GM12878 (cell line): ENCODE measurements at regions not wholly inside any gene's neighbourhood (a gene's known extent, or its start where the extent isn't known, plus 50 kb on each side); places are given as distances from the start of the nearest gene placed in this dataset.

ENCODE experiments used
- ATAC-seq: fragments of 200-7000 bp; cut with Tn5 transposase; 3 replicates; pipeline ENCODE4 v1.9.1; 2020; ENCODE audit warnings: mild to moderate bottlenecking, moderate library complexity
- BruUV-seq: library from RNA; stranded (reverse); fragments of 400-500 nt; replicated peaks from 2 replicates; lab custom pipeline; 2021; lab: Mats Ljungman, UMichigan
- CTCF ChIA-PET: fragments of 300-600 bp; sonication (Branson Sonifier 250); formaldehyde crosslinking; extraction: SDS; loops from one replicate; lab custom pipeline; 2021; ENCODE audit warnings: inconsistent platforms; lab: Yijun Ruan, JAX
- POLR2A ChIA-PET: fragments of 350-600 bp; formaldehyde crosslinking; extraction: SDS; loops from one replicate; lab custom pipeline; 2021; ENCODE audit warnings: inconsistent platforms; lab: Charles Lee
- RAD21 ChIA-PET: fragments of 300-600 bp; sonication (Branson Sonifier 250); formaldehyde crosslinking; loops from one replicate; lab custom pipeline; 2023; ENCODE audit warnings: antibody characterized with exemption; ENCODE audit not compliant: unreplicated experiment; lab: Charles Lee
- SMC1A ChIA-PET: fragments of 300-600 bp; sonication (Branson Sonifier 250); formaldehyde crosslinking; loops from one replicate; lab custom pipeline; 2023; ENCODE audit not compliant: unreplicated experiment, uncharacterized antibody; lab: Charles Lee
- DNase-seq: peaks from one replicate; pipeline ENCODE4 v3.0.0-alpha.2; 2011; ENCODE audit warnings: low read depth, low spot score
- FAIRE-seq: peaks from 3 replicates; lab custom pipeline; 2011; peaks lifted over from hg19 to GRCh38; lab: Jason Lieb, UNC
- H2AFZ ChIP-seq: 2 replicates; pipeline ENCODE4 v1.6.0; 2011; ENCODE audit warnings: low read depth, low read length, control low read depth; ENCODE audit not compliant: control insufficient read depth
- H3K27ac ChIP-seq: 2 replicates; pipeline ENCODE4 v1.5.1; 2011; ENCODE audit warnings: control low read depth; ENCODE audit not compliant: control insufficient read depth, insufficient read depth
- H3K27me3 ChIP-seq, 2 experiments: replicated peaks in 1 of 2; 2 replicates each; pipeline versions ENCODE4 v1.6.0 to v1.6.1; 2011; ENCODE audit warnings: low read length in 1 of 2; ENCODE audit not compliant: control insufficient read depth in 2 of 2, insufficient read depth in 2 of 2
- H3K36me3 ChIP-seq, 2 experiments: 2 replicates each; pipeline ENCODE4 v1.5.1; 2011; ENCODE audit warnings: low read length in 1 of 2; ENCODE audit not compliant: control insufficient read depth in 2 of 2, insufficient read depth in 2 of 2
- H3K4me1 ChIP-seq: 2 replicates; pipeline ENCODE4 v1.6.1; 2011; ENCODE audit warnings: mild to moderate bottlenecking, low read length, moderate library complexity, mixed read lengths; ENCODE audit not compliant: control insufficient read depth, insufficient read depth
- H3K4me2 ChIP-seq: 2 replicates; pipeline ENCODE4 v1.6.0; 2011; ENCODE audit warnings: control low read depth; ENCODE audit not compliant: control insufficient read depth, insufficient read depth
- H3K4me3 ChIP-seq: fragments of 200-600 bp; sonication (generic); 2 replicates; pipeline ENCODE4 v1.5.1; 2016
- H3K79me2 ChIP-seq: 2 replicates; pipeline ENCODE4 v1.6.0; 2011; ENCODE audit warnings: low read length; ENCODE audit not compliant: control insufficient read depth, insufficient read depth
- H3K9ac ChIP-seq: 2 replicates; pipeline ENCODE4 v1.8.0; 2011; ENCODE audit warnings: low read length, control low read depth, mixed read lengths; ENCODE audit not compliant: control insufficient read depth, insufficient read depth
- H3K9me3 ChIP-seq: replicated peaks from 3 replicates; pipeline ENCODE4 v1.5.1; 2011; ENCODE audit warnings: mild to moderate bottlenecking, low read length; ENCODE audit not compliant: control insufficient read depth, insufficient read depth
- H4K20me1 ChIP-seq: 2 replicates; pipeline ENCODE4 v1.6.0; 2011; ENCODE audit not compliant: control insufficient read depth, insufficient read depth
- BACH1 ChIP-seq: fragments of 450-650 bp; IDR thresholded peaks from 2 replicates; pipeline ENCODE4 v1.6.1; 2017; ENCODE audit warnings: mild to moderate bottlenecking, borderline replicate concordance
- BCL11A ChIP-seq: IDR thresholded peaks from 2 replicates; pipeline ENCODE4 v1.6.1; 2011; ENCODE audit warnings: low read depth, low read length
- BRCA1 ChIP-seq: IDR thresholded peaks from 2 replicates; pipeline ENCODE4 v1.6.1; 2011; ENCODE audit warnings: low read depth, low read length, improper control_type of control experiment
- CBX5 ChIP-seq: sonication (generic); IDR thresholded peaks from 2 replicates; pipeline ENCODE4 v1.6.1; 2016; ENCODE audit warnings: low read depth, moderate library complexity, mild to moderate bottlenecking, inconsistent platforms
- DPF2 ChIP-seq: fragments of 450-650 bp; IDR thresholded peaks from 2 replicates; pipeline ENCODE4 v1.6.1; 2017; ENCODE audit warnings: mild to moderate bottlenecking
- EED ChIP-seq: sonication (generic); IDR thresholded peaks from 2 replicates; pipeline ENCODE4 v1.6.1; 2016; ENCODE audit warnings: antibody characterized with exemption, low read depth
- EZH2 ChIP-seq: IDR thresholded peaks from 2 replicates; pipeline ENCODE4 v1.6.1; 2012; ENCODE audit warnings: low read depth, mild to moderate bottlenecking, control low read depth, inconsistent platforms, low read length, borderline replicate concordance; ENCODE audit not compliant: control insufficient read depth
- PML ChIP-seq: IDR thresholded peaks from 2 replicates; pipeline ENCODE4 v1.6.1; 2012; ENCODE audit warnings: low read length, inconsistent platforms
- POLR2AphosphoS2 ChIP-seq: IDR thresholded peaks from 2 replicates; pipeline ENCODE4 v1.6.1; 2011; ENCODE audit warnings: low read depth, mild to moderate bottlenecking, low read length, improper control_type of control experiment, moderate library complexity
- RAD51 ChIP-seq: fragments of 450-650 bp; IDR thresholded peaks from 2 replicates; pipeline ENCODE4 v1.6.1; 2016; ENCODE audit warnings: moderate library complexity, mild to moderate bottlenecking, inconsistent platforms
- RBBP5 ChIP-seq: fragments of 200-600 bp; sonication (generic); conservative IDR thresholded peaks from 2 replicates; pipeline ENCODE4 v1.6.1; 2016
- TBL1XR1 ChIP-seq: IDR thresholded peaks from 2 replicates; pipeline ENCODE4 v1.6.1; 2012; ENCODE audit warnings: low read depth, low read length, improper control_type of control experiment
- TCF7 ChIP-seq: IDR thresholded peaks from 2 replicates; pipeline ENCODE4 v1.6.1; 2014; ENCODE audit warnings: antibody characterized with exemption, borderline replicate concordance
- ZSCAN29 ChIP-seq: fragments of 450-650 bp; IDR thresholded peaks from 2 replicates; pipeline ENCODE4 v1.6.1; 2017; ENCODE audit warnings: mild to moderate bottlenecking, moderate library complexity
- WGBS: methylation state at CpG from one replicate; pipeline ENCODE4 v1.1.6; 2016; ENCODE audit warnings: low lambda C conversion rate; ENCODE audit not compliant: insufficient replicate concordance, insufficient coverage; ENCODE audit errors: missing lambda C conversion rate; 5-methylcytosine and 5-hydroxymethylcytosine counted together
- in situ Hi-C: fragments of 300-500 bp; cut with MboI; formaldehyde crosslinking; loops from 9 replicates; pipeline ENCODE4 v1.14.3; 2018; ENCODE audit warnings: mixed read lengths
- intact Hi-C: fragments of 100-400 bp; cut with micrococcal nuclease; formaldehyde crosslinking; loops from one replicate; pipeline ENCODE4 v1.14.2; 2022; ENCODE audit not compliant: unreplicated experiment
- TF ChIP-seq, protein P1 (sequence below): IDR thresholded peaks from 2 replicates; pipeline ENCODE4 v1.6.1; 2012; ENCODE audit warnings: low read depth, low read length, improper control_type of control experiment

- no TSS peak for BruUV-seq
- DNase-seq, result no peak
- Histone ChIP-seq H3K4me1 (no peaks in the 10 kb centered on the region), H2AFZ (no peak overlapping the region), H3K36me3 (no peaks in the 10 kb centered on the region), H3K27me3 (no peaks in the 10 kb centered on the region), H4K20me1 (no peaks in the 10 kb centered on the region), H3K9ac (no peak overlapping the region), H3K4me2 (no peak overlapping the region), H3K79me2 (no peaks in the 10 kb centered on the region), H3K9me3 (no peaks in the 10 kb centered on the region), H3K27ac (no peak overlapping the region), H3K4me3 (no peak overlapping the region)
- in situ Hi-C loops, result no loop called here
- intact Hi-C loops, result no loop called here
- ChIA-PET POLR2A (no interaction called here), RAD21 (no interaction called here), SMC1A (interaction anchor here (0.6 kb wide), 1 partner anchor 250 kb away, joined by 3 read pairs; no protein-coding TSS in a partner anchor), CTCF (no interaction called here)
- ATAC-seq, result no peak
- no peak for FAIRE-seq
- no peak for TF ChIP-seq POLR2AphosphoS2
- TF ChIP-seq RAD51, result no peak
- no peak for TF ChIP-seq CBX5
- no peak for TF ChIP-seq RBBP5
- no peak for TF ChIP-seq PML
- TF ChIP-seq EED, result no peak
- no peak for TF ChIP-seq TBL1XR1
Observed at GRCh38 chr6:9581155-9581554, 833.7 kb downstream of the TFAP2A start.

- no TSS peak for BruUV-seq
- ChIA-PET RAD21 (no interaction called here), POLR2A (no interaction called here), CTCF (no interaction called here), SMC1A (no interaction called here)
- DNase-seq, result no peak
- ATAC-seq, result no peak
- Histone ChIP-seq H3K9me3 (no peaks in the 10 kb centered on the region), H4K20me1 (no peaks in the 10 kb centered on the region), H3K27me3 (no peaks in the 10 kb centered on the region), H3K79me2 (no peaks in the 10 kb centered on the region), H3K9ac (no peak overlapping the region), H2AFZ (no peak overlapping the region), H3K4me3 (no peak overlapping the region), H3K4me1 (no peaks in the 10 kb centered on the region), H3K4me2 (no peak overlapping the region), H3K36me3 (no peaks in the 10 kb centered on the region), H3K27ac (no peak overlapping the region)
- intact Hi-C loops, result no loop called here
- WGBS, result 50% methylated on average over 4 of the region's 4 CpGs
- TF ChIP-seq ZSCAN29 (no peak), TCF7 (no peak), EZH2 (no peak), BRCA1 (no peak), BACH1 (no peak), DPF2 (no peak), BCL11A (no peak)
- TF ChIP-seq, protein P1, sequence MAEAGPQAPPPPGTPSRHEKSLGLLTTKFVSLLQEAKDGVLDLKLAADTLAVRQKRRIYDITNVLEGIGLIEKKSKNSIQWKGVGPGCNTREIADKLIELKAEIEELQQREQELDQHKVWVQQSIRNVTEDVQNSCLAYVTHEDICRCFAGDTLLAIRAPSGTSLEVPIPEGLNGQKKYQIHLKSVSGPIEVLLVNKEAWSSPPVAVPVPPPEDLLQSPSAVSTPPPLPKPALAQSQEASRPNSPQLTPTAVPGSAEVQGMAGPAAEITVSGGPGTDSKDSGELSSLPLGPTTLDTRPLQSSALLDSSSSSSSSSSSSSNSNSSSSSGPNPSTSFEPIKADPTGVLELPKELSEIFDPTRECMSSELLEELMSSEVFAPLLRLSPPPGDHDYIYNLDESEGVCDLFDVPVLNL, result no peak
- in situ Hi-C loops, result no loop called here
- no peak for FAIRE-seq
Observed at GRCh38 chr6:9576521-9576920, 838.4 kb downstream of the TFAP2A start.
